ENCODE measurements at regions not wholly inside any gene's neighbourhood (a gene's known extent, or its start where the extent isn't known, plus 50 kb on each side); places are given as distances from the start of the nearest gene placed in this dataset.

- TF ChIP-seq CTCF (IDR thresholded peaks at IDR 0.05) (no peak), POLR2A (IDR thresholded peaks at IDR 0.05) (no peak)
Observed at GRCh38 chrX:96181605-96182004, 503.0 kb upstream of the DIAPH2 start.
